Tibial nerve (tissue), 3 donors: ENCODE measurements at regions not wholly inside any gene's neighbourhood (a gene's known extent, or its start where the extent isn't known, plus 50 kb on each side); places are given as distances from the start of the nearest gene placed in this dataset.

Experiments used
- CTCF ChIP-seq, 5 experiments: fragments of 200-600 bp in 3 of 5; fragments of 450-650 bp in 2 of 5; sonication (generic) in 3 of 5; IDR thresholded peaks; one replicate each; pipeline ENCODE4 v1.5.1; 2016 to 2019; ENCODE audit warnings: antibody characterized with exemption in 5 of 5, mild to moderate bottlenecking in 3 of 5, moderate library complexity in 2 of 5
- POLR2A ChIP-seq, 2 donors: fragments of 450-650 bp; IDR thresholded peaks; one replicate each; pipeline ENCODE4 v1.6.1; 2017; ENCODE audit warnings: antibody characterized with exemption in 2 of 2, mild to moderate bottlenecking in 2 of 2, moderate library complexity in 2 of 2

GRCh38 chr9:11025775-11026174 lies 413.0 kb upstream of the PTPRD start:
- TF ChIP-seq CTCF (IDR thresholded peaks at IDR 0.05) (no peak), POLR2A (IDR thresholded peaks at IDR 0.05) (no peak)
